Keratinocyte (primary cell): ENCODE measurements at regions not wholly inside any gene's neighbourhood (a gene's known extent, or its start where the extent isn't known, plus 50 kb on each side); places are given as distances from the start of the nearest gene placed in this dataset.

Experiments used
- DNase-seq: peaks from one replicate; pipeline ENCODE4 v3.0.0-alpha.2; 2011; ENCODE audit warnings: low read depth, missing footprints, low spot score
- FAIRE-seq: peaks from 2 replicates; lab custom pipeline; 2011; peaks lifted over from hg19 to GRCh38; lab: Jason Lieb, UNC
- H2AFZ ChIP-seq: 2 replicates; pipeline ENCODE4 v1.6.0; 2012; ENCODE audit warnings: low read length, control low read depth, inconsistent platforms; ENCODE audit not compliant: control insufficient read depth
- H3K27ac ChIP-seq: 2 replicates; pipeline ENCODE4 v1.5.1; 2011; ENCODE audit warnings: low read length; ENCODE audit not compliant: control insufficient read depth, insufficient read depth
- H3K27me3 ChIP-seq: 3 replicates; pipeline ENCODE4 v1.6.0; 2011; ENCODE audit warnings: low read length; ENCODE audit not compliant: control insufficient read depth, insufficient read depth; ENCODE audit errors: extremely low read depth
- H3K36me3 ChIP-seq, 2 experiments: 2 replicates in 1 of 2; 3 replicates in 1 of 2; pipeline ENCODE4 v1.5.1; 2011; ENCODE audit warnings: low read length in 2 of 2, mild to moderate bottlenecking in 1 of 2; ENCODE audit not compliant: control insufficient read depth in 2 of 2, insufficient read depth in 2 of 2; ENCODE audit errors: extremely low read depth in 1 of 2
- H3K4me1 ChIP-seq: 3 replicates; pipeline ENCODE4 v1.5.1; 2011; ENCODE audit warnings: low read length; ENCODE audit not compliant: control insufficient read depth, insufficient read depth; ENCODE audit errors: extremely low read depth
- H3K4me2 ChIP-seq: 3 replicates; pipeline ENCODE4 v1.6.0; 2011; ENCODE audit warnings: low read depth, low read length; ENCODE audit not compliant: control insufficient read depth, insufficient read depth; ENCODE audit errors: extremely low read depth
- H3K4me3 ChIP-seq, 3 experiments: fragments of 200-600 bp in 1 of 3; sonication (generic) in 1 of 3; 2 replicates in 2 of 3; 3 replicates in 1 of 3; pipeline ENCODE4 v1.5.1; 2011 to 2016; ENCODE audit warnings: low read length in 3 of 3, mild to moderate bottlenecking in 3 of 3, control low read depth in 2 of 3, inconsistent platforms in 1 of 3, low read depth in 1 of 3, mixed read lengths in 1 of 3, mixed run types in 1 of 3, moderate library complexity in 1 of 3; ENCODE audit not compliant: control insufficient read depth in 2 of 3, insufficient read depth in 2 of 3; ENCODE audit errors: extremely low read depth in 1 of 3
- H3K79me2 ChIP-seq: 2 replicates; pipeline ENCODE4 v1.6.0; 2012; ENCODE audit warnings: low read length; ENCODE audit not compliant: control insufficient read depth, insufficient read depth
- H3K9ac ChIP-seq: 3 replicates; pipeline ENCODE4 v1.6.0; 2011; ENCODE audit warnings: low read length; ENCODE audit not compliant: control insufficient read depth, insufficient read depth; ENCODE audit errors: extremely low read depth
- H3K9me1 ChIP-seq: 3 replicates; pipeline ENCODE4 v1.6.0; 2011; ENCODE audit warnings: low read length; ENCODE audit not compliant: control insufficient read depth, insufficient read depth; ENCODE audit errors: extremely low read depth
- H3K9me3 ChIP-seq: 2 replicates; pipeline ENCODE4 v1.5.1; 2012; ENCODE audit warnings: low read depth, low read length; ENCODE audit not compliant: control insufficient read depth
- H4K20me1 ChIP-seq: 3 replicates; pipeline ENCODE4 v1.6.0; 2011; ENCODE audit warnings: low read length; ENCODE audit not compliant: control insufficient read depth, insufficient read depth; ENCODE audit errors: extremely low read depth
- CTCF ChIP-seq, 3 experiments: IDR thresholded peaks in 1 of 3; conservative IDR thresholded peaks in 1 of 3; optimal IDR thresholded peaks in 1 of 3; 2 replicates in 2 of 3; 3 replicates in 1 of 3; pipeline versions ENCODE3 to v1.5.1; 2011; ENCODE audit warnings: low read length in 3 of 3, mild to moderate bottlenecking in 3 of 3, moderate library complexity in 2 of 3, control low read depth in 1 of 3, inconsistent platforms in 1 of 3; ENCODE audit not compliant: insufficient read depth in 2 of 3; ENCODE audit errors: extremely low read depth in 1 of 3
- EZH2 ChIP-seq: IDR thresholded peaks from one replicate; pipeline ENCODE4 v1.6.1; 2012; ENCODE audit warnings: inconsistent platforms, mild to moderate bottlenecking, low read length, moderate library complexity
- dilution Hi-C: fragments of 300-500 bp; cut with MboI; formaldehyde crosslinking; loops from one replicate; pipeline ENCODE4 v1.7.0; 2020; ENCODE audit warnings: low sequenced_read_pairs; ENCODE audit not compliant: extremely low pct_ligation_motif_present

- no peak for FAIRE-seq
- Histone ChIP-seq H3K79me2 (no peaks in the 10 kb centered on the region), H3K27ac (no peak overlapping the region), H3K36me3 (no peaks in the 10 kb centered on the region), H3K9me3 (no peaks in the 10 kb centered on the region), H3K4me2 (no peak overlapping the region), H3K9me1 (no peaks in the 10 kb centered on the region), H3K27me3 (no peaks in the 10 kb centered on the region), H3K4me1 (peaks cover 15% of the 10 kb centered on the region), H3K4me3 (no peak overlapping the region), H2AFZ (no peak overlapping the region), H4K20me1 (no peaks in the 10 kb centered on the region), H3K9ac (no peak overlapping the region)
- TF ChIP-seq CTCF (optimal IDR thresholded peaks at IDR 0.05 in 1 of 3, IDR thresholded peaks at IDR 0.05 in 1 of 3, conservative IDR thresholded peaks at IDR 0.05 in 1 of 3; ENCODE audit: extremely low read depth in 1 of 3, insufficient read depth in 2 of 3, low read length in 3 of 3) (no peak), EZH2 (no peak)
- DNase-seq, result no peak
- dilution Hi-C loops, result no loop called here
Measured at GRCh38 chr1:8241417-8242014, 76.4 kb upstream of the SLC45A1 start.

- H3K9ac ChIP-seq, result no peak overlapping the region
- H3K79me2 ChIP-seq, result no peaks in the 10 kb centered on the region
- peak overlapping the region; percentile 16 for H3K4me2 ChIP-seq
- no peak overlapping the region for H3K4me3 ChIP-seq
- TF ChIP-seq EZH2 (no peak), CTCF (optimal IDR thresholded peaks at IDR 0.05 in 1 of 3, IDR thresholded peaks at IDR 0.05 in 1 of 3, conservative IDR thresholded peaks at IDR 0.05 in 1 of 3; ENCODE audit: extremely low read depth in 1 of 3, insufficient read depth in 2 of 3, low read length in 3 of 3) (no peak)
- no peak overlapping the region for H2AFZ ChIP-seq
- H3K9me3 ChIP-seq, result no peaks in the 10 kb centered on the region
- FAIRE-seq (no peak), DNase-seq (no peak)
- dilution Hi-C loops, result no loop called here
- H3K4me1 ChIP-seq, result peaks cover 15% of the 10 kb centered on the region
- no peaks in the 10 kb centered on the region for H3K9me1 ChIP-seq
- H3K27me3 ChIP-seq, result no peaks in the 10 kb centered on the region
- H4K20me1 ChIP-seq, result no peaks in the 10 kb centered on the region
- no peaks in the 10 kb centered on the region for H3K36me3 ChIP-seq
- no peak overlapping the region for H3K27ac ChIP-seq
Measured at GRCh38 chr1:8239306-8240023, 78.4 kb upstream of the SLC45A1 start.
